ENCODE measurements at regions not wholly inside any gene's neighbourhood (a gene's known extent, or its start where the extent isn't known, plus 50 kb on each side); places are given as distances from the start of the nearest gene placed in this dataset.

GRCh38 chr9:107847978-107848964, 358.7 kb upstream of the KLF4 start:
- no peak overlapping the region for H3K27ac ChIP-seq (ENCODE audit: low read length in 2 of 2)
- TF ChIP-seq CTCF (IDR thresholded peaks at IDR 0.05) = no peak
- TF ChIP-seq EZH2 (IDR thresholded peaks at IDR 0.05; ENCODE audit: borderline replicate concordance, insufficient read depth, low read depth, low read length, poor library complexity, severe bottlenecking) = no peak
- H3K4me3 Mint-ChIP-seq = no peak overlapping the region
- ChIA-PET CTCF (no interaction called here), POLR2A (no interaction called here)
- no peak for ATAC-seq (ENCODE audit: low read depth)
- H3K27me3 Mint-ChIP-seq = no peaks in the 10 kb centered on the region
- H3K4me1 ChIP-seq (ENCODE audit: control insufficient read depth in 2 of 2, insufficient read depth in 2 of 2, low read length in 2 of 2) = no peaks in the 10 kb centered on the region
- H3K4me2 ChIP-seq (replicated peaks; ENCODE audit: low read depth, low read length, poor library complexity, severe bottlenecking) = no peak overlapping the region
- no peaks in the 10 kb centered on the region for H3K4me1 Mint-ChIP-seq
- 97% methylated on average over 3 of the region's 6 CpGs for WGBS (ENCODE audit: insufficient coverage)
- no peak overlapping the region for H3K9ac ChIP-seq (ENCODE audit: low read length)
- no peaks in the 10 kb centered on the region for H3K27me3 ChIP-seq (replicated peaks in 1 of 4; ENCODE audit: control extremely low read depth in 1 of 4, control insufficient read depth in 3 of 4, insufficient read depth in 4 of 4, low read length in 3 of 4)
- H3K9me3 Mint-ChIP-seq (ENCODE audit: insufficient read depth) = no peaks in the 10 kb centered on the region
- H3K9me3 ChIP-seq (ENCODE audit: control extremely low read depth in 1 of 3, control insufficient read depth in 2 of 3, insufficient read depth in 1 of 3, low read length in 2 of 3) = peaks cover 0 to under 1% (median 0%) of the 10 kb centered on the region in 3 donors
- intact Hi-C loops (cut with micrococcal nuclease) = no loop called here
- no peak overlapping the region for H3K4me3 ChIP-seq (ENCODE audit: control extremely low read depth in 1 of 5, extremely low read depth in 1 of 5, insufficient read depth in 1 of 5, low read depth in 2 of 5, low read length in 4 of 5)
- H3K36me3 ChIP-seq (replicated peaks in 1 of 2; ENCODE audit: control extremely low read depth in 1 of 2, control insufficient read depth in 1 of 2, extremely low read depth in 1 of 2, insufficient read depth in 2 of 2, low read length in 1 of 2) = no peaks in the 10 kb centered on the region
- no peak for DNase-seq
- H3K27ac Mint-ChIP-seq = no peak overlapping the region
- no peaks in the 10 kb centered on the region for H3K79me2 ChIP-seq (ENCODE audit: control insufficient read depth, insufficient read depth, low read length)
- no peak overlapping the region for H2AFZ ChIP-seq (ENCODE audit: insufficient read depth, low read depth, low read length, poor library complexity, severe bottlenecking)
- no peaks in the 10 kb centered on the region for H4K20me1 ChIP-seq (ENCODE audit: control insufficient read depth, insufficient read depth, low read length, poor library complexity, severe bottlenecking)

GRCh38 chr9:107842530-107842929, 353.0 kb upstream of the KLF4 start:
- DNase-seq = no peak
- Histone ChIP-seq H3K79me2 (ENCODE audit: control insufficient read depth, insufficient read depth, low read length) (no peaks in the 10 kb centered on the region), H3K36me3 (replicated peaks in 1 of 2; ENCODE audit: control extremely low read depth in 1 of 2, control insufficient read depth in 1 of 2, extremely low read depth in 1 of 2, insufficient read depth in 2 of 2, low read length in 1 of 2) (no peaks in the 10 kb centered on the region), H4K20me1 (ENCODE audit: control insufficient read depth, insufficient read depth, low read length, poor library complexity, severe bottlenecking) (no peaks in the 10 kb centered on the region), H3K27ac (ENCODE audit: low read length in 2 of 2) (no peak overlapping the region), H3K27me3 (replicated peaks in 1 of 4; ENCODE audit: control extremely low read depth in 1 of 4, control insufficient read depth in 3 of 4, insufficient read depth in 4 of 4, low read length in 3 of 4) (no peaks in the 10 kb centered on the region), H3K4me2 (replicated peaks; ENCODE audit: low read depth, low read length, poor library complexity, severe bottlenecking) (no peak overlapping the region), H3K9me3 (ENCODE audit: control extremely low read depth in 1 of 3, control insufficient read depth in 2 of 3, insufficient read depth in 1 of 3, low read length in 2 of 3) (no peaks in the 10 kb centered on the region), H3K4me3 (ENCODE audit: control extremely low read depth in 1 of 5, extremely low read depth in 1 of 5, insufficient read depth in 1 of 5, low read depth in 2 of 5, low read length in 4 of 5) (no peak overlapping the region), H2AFZ (ENCODE audit: insufficient read depth, low read depth, low read length, poor library complexity, severe bottlenecking) (no peak overlapping the region), H3K4me1 (ENCODE audit: control insufficient read depth in 2 of 2, insufficient read depth in 2 of 2, low read length in 2 of 2) (no peaks in the 10 kb centered on the region), H3K9ac (ENCODE audit: low read length) (no peak overlapping the region)
- ChIA-PET CTCF (no interaction called here), POLR2A (interaction anchor here (0.7 kb wide), 1 partner anchor 16 kb away, joined by 4 read pairs; no protein-coding TSS in a partner anchor)
- Mint-ChIP-seq H3K27ac (no peak overlapping the region), H3K9me3 (ENCODE audit: insufficient read depth) (no peaks in the 10 kb centered on the region), H3K27me3 (peaks cover 2% of the 10 kb centered on the region), H3K4me1 (no peaks in the 10 kb centered on the region), H3K4me3 (no peak overlapping the region)
- WGBS (ENCODE audit: insufficient coverage) = 80% methylated on average over 2 of the region's 6 CpGs
- intact Hi-C loops (cut with micrococcal nuclease) = no loop called here
- TF ChIP-seq CTCF (IDR thresholded peaks at IDR 0.05) = no peak
- no peak for TF ChIP-seq EZH2 (IDR thresholded peaks at IDR 0.05; ENCODE audit: borderline replicate concordance, insufficient read depth, low read depth, low read length, poor library complexity, severe bottlenecking)
- ATAC-seq (ENCODE audit: low read depth) = no peak

Data from B cell (primary cell).